GM10266 (cell line): ENCODE measurements at regions not wholly inside any gene's neighbourhood (a gene's known extent, or its start where the extent isn't known, plus 50 kb on each side); places are given as distances from the start of the nearest gene placed in this dataset.

Experiments
- DNase-seq: peaks from one replicate; pipeline ENCODE4 v3.0.0; 2012; ENCODE audit errors: extremely low spot score
- TF ChIP-seq, protein P1 (sequence below): IDR thresholded peaks from 2 replicates; pipeline ENCODE4 v1.5.1; 2012; ENCODE audit warnings: mild to moderate bottlenecking, low read depth; ENCODE audit not compliant: control insufficient read depth, insufficient read depth; ENCODE audit errors: missing control alignments

DNA sequence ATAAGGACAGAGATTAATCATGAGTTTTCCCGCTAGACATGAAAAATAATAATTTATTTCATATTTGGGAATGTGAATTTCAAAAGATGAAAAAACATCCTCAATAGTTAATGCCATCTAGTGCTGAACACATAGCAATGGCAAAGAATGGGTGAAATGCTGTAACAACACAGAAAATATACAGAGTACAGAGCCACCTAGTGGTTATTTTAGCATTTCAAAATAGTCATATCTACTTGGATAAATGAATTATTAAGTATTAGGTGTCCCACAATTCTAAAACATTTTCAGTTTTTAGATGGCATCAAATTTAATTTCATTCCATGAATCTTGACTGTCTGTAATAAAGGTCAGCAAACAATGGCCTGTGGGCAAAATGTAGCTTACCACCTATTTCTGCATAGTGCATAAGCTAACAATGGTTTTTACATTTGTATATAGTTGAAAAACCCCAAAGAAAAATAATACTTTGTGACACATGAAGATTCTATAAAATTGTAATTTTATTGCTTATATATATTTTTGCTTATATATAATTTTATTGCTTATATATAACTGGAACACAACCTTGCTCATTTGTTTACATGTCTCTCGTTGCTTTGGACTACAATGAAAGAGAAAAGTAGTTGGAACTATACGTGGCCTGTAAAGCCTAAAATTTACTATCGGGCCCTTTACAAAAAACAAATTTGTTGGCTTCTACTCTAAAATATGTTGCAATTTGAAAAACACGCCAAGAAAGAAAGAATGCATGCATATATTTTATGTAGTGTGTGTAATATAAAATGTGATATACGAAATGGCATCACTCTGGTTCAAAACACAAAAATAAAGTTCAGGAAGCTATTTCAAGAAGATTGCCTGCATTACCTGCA, 99.1 kb upstream of the FAM47C start:
- TF ChIP-seq, protein P1, sequence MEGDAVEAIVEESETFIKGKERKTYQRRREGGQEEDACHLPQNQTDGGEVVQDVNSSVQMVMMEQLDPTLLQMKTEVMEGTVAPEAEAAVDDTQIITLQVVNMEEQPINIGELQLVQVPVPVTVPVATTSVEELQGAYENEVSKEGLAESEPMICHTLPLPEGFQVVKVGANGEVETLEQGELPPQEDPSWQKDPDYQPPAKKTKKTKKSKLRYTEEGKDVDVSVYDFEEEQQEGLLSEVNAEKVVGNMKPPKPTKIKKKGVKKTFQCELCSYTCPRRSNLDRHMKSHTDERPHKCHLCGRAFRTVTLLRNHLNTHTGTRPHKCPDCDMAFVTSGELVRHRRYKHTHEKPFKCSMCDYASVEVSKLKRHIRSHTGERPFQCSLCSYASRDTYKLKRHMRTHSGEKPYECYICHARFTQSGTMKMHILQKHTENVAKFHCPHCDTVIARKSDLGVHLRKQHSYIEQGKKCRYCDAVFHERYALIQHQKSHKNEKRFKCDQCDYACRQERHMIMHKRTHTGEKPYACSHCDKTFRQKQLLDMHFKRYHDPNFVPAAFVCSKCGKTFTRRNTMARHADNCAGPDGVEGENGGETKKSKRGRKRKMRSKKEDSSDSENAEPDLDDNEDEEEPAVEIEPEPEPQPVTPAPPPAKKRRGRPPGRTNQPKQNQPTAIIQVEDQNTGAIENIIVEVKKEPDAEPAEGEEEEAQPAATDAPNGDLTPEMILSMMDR: peak; percentile 28
- DNase-seq: no peak

DNA sequence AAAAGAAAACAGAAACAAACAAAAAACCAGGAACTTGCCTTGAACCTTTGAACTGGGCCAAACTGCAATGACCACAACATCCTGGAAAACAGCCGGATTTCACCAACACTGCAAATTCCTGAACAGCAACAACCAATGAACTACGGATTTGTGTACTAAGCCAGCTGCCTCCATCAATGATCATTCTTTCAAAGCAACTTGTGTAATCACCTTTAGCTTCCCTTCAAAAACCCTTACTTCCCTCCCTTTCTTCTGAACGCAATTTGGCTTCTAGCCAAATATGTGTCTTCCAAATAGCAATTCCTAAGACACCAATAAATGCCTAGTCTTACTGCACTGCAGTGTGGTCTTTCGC, 98.5 kb upstream of the FAM47C start:
- DNase-seq: no peak
- TF ChIP-seq, protein P1: no peak

DNA sequence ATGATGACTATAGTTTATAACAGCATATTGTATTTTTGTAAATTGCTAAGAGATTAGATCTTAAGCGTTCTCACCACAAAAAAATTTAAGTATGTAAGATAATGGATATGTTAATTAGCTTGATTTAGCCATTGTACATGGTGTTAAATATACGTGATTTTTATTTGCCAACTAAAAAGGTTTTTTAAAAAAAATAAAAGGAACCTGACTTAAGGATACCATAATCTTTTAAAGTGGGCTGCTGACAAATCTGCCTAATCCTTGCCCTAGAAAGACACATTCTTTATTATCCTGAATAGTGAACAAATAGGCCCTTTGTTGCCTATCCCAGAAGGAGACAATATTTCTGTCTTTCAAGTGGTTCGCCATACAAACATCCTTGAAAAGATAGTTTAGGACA, 94.6 kb upstream of the FAM47C start:
- DNase-seq: no peak
- TF ChIP-seq, protein P1: no peak

DNA sequence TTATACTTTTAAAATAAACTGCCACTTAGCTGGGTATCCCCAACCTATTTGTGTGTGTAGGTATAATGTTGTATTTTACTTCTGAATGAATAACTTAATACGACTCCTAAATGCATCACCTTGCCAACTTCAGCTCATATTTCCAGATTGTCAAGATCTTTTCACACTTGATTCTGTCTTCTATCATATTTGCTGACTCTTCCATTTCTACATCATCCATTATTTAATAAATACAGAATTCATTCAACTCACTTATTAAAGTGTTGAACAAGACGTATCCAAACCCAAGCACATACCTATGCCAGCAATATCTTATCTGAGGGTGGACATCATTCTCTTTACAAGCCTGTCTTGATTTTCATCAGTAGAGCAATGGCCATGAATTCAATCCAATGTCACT, 91.2 kb upstream of the FAM47C start:
- no peak for DNase-seq

DNA sequence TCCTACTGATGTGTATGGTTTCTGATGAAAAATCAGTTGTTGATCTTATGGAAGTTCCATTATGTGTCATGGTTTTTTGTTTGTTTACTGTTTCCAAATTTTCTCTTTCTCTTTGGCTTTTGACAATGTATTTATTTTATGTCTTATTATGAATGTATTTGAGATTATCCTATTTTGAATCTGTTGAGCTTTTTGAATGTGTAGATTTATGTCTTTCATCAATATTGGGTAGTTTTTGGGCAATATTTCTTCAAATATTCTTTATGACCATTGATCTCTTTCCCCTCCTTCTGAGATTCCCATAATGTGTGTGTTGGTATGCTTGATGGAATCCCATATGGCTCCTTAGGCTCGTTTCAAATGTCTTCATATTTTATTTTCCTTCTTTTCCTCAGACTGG, 80.5 kb upstream of the FAM47C start:
- no peak for DNase-seq

More for the DNA sequence above, 91.2 kb upstream of the FAM47C start:
- TF ChIP-seq, protein P1: no peak

DNA sequence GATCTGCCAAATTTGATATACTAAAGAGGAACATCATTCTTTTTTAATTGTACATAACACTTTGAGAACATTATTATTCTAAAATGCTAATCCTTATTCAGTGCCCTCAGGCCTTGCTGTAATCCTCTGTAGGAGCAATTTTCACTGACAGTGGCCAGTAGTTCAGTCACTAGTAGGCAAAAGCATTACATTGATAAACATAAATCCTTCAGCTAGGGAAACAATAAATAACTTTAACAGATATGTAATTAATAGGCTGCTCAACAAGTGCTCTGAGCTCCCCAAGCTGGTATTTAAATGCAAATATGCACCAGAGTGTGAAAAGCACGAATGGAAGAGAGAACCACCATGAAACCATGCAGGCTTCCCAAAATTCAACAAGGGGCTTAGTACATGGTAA, 77.7 kb upstream of the FAM47C start:
- TF ChIP-seq, protein P1: no peak
- no peak for DNase-seq

More for the DNA sequence above, 80.5 kb upstream of the FAM47C start:
- TF ChIP-seq, protein P1: no peak

DNA sequence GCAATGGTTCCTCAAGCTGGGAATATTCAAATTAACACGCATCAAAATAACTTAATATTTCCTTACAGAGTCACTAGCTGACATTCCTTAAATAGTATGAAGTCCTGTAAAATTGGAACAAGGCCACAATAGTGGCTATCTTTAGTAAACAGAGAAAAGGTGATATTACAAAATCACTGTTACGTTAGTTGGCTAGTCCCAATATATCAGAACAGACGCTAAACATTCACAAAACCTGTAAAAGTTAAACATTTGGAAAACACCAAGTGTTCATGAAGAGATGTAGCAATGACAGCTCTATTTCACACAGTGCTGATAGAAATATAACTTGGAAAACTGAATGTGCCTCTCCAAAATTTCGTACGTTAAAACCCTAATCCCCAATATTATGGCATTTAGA, 61.0 kb upstream of the FAM47C start:
- no peak for DNase-seq
- TF ChIP-seq, protein P1: no peak
